ENCODE measurements at regions not wholly inside any gene's neighbourhood (a gene's known extent, or its start where the extent isn't known, plus 50 kb on each side); places are given as distances from the start of the nearest gene placed in this dataset.

DNA sequence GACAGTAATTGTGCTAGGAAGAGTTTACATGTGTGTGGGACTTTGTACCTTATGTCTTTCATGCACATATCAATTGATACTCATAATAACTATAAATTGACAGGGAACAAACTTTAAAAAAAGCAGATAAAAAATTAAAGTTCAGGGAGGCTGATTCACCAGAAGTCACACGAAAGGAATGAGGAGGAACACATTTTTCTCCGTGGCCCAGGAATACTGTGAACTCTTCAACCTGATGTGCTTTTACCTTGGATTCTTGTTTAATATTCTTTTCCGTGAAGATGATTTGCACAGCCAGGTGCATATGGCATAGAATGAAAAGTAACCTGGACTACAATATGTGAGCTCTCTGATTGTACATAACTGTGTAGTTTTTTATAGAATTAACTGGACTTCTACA, 326.3 kb downstream of the CDH7 start (continued):
- TF ChIP-seq, protein P1, sequence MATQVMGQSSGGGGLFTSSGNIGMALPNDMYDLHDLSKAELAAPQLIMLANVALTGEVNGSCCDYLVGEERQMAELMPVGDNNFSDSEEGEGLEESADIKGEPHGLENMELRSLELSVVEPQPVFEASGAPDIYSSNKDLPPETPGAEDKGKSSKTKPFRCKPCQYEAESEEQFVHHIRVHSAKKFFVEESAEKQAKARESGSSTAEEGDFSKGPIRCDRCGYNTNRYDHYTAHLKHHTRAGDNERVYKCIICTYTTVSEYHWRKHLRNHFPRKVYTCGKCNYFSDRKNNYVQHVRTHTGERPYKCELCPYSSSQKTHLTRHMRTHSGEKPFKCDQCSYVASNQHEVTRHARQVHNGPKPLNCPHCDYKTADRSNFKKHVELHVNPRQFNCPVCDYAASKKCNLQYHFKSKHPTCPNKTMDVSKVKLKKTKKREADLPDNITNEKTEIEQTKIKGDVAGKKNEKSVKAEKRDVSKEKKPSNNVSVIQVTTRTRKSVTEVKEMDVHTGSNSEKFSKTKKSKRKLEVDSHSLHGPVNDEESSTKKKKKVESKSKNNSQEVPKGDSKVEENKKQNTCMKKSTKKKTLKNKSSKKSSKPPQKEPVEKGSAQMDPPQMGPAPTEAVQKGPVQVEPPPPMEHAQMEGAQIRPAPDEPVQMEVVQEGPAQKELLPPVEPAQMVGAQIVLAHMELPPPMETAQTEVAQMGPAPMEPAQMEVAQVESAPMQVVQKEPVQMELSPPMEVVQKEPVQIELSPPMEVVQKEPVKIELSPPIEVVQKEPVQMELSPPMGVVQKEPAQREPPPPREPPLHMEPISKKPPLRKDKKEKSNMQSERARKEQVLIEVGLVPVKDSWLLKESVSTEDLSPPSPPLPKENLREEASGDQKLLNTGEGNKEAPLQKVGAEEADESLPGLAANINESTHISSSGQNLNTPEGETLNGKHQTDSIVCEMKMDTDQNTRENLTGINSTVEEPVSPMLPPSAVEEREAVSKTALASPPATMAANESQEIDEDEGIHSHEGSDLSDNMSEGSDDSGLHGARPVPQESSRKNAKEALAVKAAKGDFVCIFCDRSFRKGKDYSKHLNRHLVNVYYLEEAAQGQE (IDR thresholded peaks at IDR 0.05; ENCODE audit: low read depth), result no peak
- TF ChIP-seq CBX3 (IDR thresholded peaks at IDR 0.05; ENCODE audit: low read depth), result no peak
- TF ChIP-seq TCF7L2 (IDR thresholded peaks at IDR 0.05; ENCODE audit: borderline replicate concordance, extremely low read depth, insufficient read depth, insufficient read length), result no peak
- no peak for TF ChIP-seq SP1 (IDR thresholded peaks at IDR 0.05; ENCODE audit: low read depth)
- TF ChIP-seq, protein P2, sequence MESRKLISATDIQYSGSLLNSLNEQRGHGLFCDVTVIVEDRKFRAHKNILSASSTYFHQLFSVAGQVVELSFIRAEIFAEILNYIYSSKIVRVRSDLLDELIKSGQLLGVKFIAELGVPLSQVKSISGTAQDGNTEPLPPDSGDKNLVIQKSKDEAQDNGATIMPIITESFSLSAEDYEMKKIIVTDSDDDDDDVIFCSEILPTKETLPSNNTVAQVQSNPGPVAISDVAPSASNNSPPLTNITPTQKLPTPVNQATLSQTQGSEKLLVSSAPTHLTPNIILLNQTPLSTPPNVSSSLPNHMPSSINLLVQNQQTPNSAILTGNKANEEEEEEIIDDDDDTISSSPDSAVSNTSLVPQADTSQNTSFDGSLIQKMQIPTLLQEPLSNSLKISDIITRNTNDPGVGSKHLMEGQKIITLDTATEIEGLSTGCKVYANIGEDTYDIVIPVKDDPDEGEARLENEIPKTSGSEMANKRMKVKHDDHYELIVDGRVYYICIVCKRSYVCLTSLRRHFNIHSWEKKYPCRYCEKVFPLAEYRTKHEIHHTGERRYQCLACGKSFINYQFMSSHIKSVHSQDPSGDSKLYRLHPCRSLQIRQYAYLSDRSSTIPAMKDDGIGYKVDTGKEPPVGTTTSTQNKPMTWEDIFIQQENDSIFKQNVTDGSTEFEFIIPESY (IDR thresholded peaks at IDR 0.05; ENCODE audit: extremely low read depth, insufficient replicate concordance, low read length), result no peak

DNA sequence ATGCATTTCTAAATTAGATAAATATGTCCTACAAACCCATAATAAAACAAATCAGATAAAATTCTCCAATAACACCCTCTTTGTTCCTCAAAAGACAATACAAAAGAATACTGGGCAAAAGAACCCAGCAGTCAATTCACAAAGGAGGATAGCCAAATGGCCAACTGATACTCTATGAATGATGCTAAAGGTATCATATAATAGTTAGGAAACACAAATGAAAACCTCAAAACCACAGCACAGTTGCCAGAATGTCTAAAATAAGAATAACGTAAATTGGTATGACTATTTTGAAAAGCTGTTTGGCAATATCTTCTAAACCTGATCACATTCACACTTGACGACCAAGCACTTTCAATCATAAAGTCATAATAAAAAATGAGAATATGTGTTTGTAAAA, 315.4 kb downstream of the CDH7 start:
- Histone ChIP-seq H3K4me3 (replicated peaks in 1 of 2; ENCODE audit: low read depth in 1 of 2, low read length in 2 of 2) (no peak overlapping the region), H2AFZ (ENCODE audit: low read depth, low read length, poor library complexity, severe bottlenecking) (no peak overlapping the region), H3K9me3 (ENCODE audit: control insufficient read depth in 1 of 2, insufficient read depth in 1 of 2, low read depth in 1 of 2, low read length in 2 of 2) (peaks cover 7 to 31% of the 10 kb centered on the region in 2 experiments; a peak in 3 of 4 replicates), H3K27ac (ENCODE audit: low read depth, low read length) (no peak overlapping the region), H3K4me2 (ENCODE audit: low read length) (no peak overlapping the region), H3K79me2 (ENCODE audit: insufficient read depth, low read length) (no peaks in the 10 kb centered on the region), H4K20me1 (ENCODE audit: insufficient read depth) (no peaks in the 10 kb centered on the region), H3K9me2 (ENCODE audit: insufficient read depth) (no peaks in the 10 kb centered on the region), H3K27me3 (ENCODE audit: insufficient read depth, low read length) (no peaks in the 10 kb centered on the region), H3K9ac (ENCODE audit: low read length) (no peak overlapping the region), H3K36me3 (ENCODE audit: control insufficient read depth in 1 of 2, insufficient read depth in 2 of 2, low read length in 2 of 2) (no peaks in the 10 kb centered on the region), H3K4me1 (ENCODE audit: control insufficient read depth in 1 of 2, insufficient read depth in 2 of 2, low read length in 2 of 2) (no peaks in the 10 kb centered on the region)
- intact Hi-C loops (cut with micrococcal nuclease), result no loop called here
- ATAC-seq (no peak), DNase-seq (ENCODE audit: low read depth, low spot score) (no peak)
- no TSS peak for BruUV-seq (replicated peaks)
- ChIA-PET POLR2A (no interaction called here), CTCF (no interaction called here), RAD21 (ENCODE audit: low non-redundant PET in 1 of 2, low total read pairs in 2 of 2, uncharacterized antibody in 2 of 2, unreplicated experiment in 2 of 2) (no interaction called here)
- no peak for TF ChIP-seq EGR1 (IDR thresholded peaks at IDR 0.05; ENCODE audit: low read depth)
- no peak for TF ChIP-seq SRF (IDR thresholded peaks at IDR 0.05; ENCODE audit: low read depth)
- TF ChIP-seq SIN3A (IDR thresholded peaks at IDR 0.05; ENCODE audit: low read depth), result no peak
- TF ChIP-seq RAD21 (IDR thresholded peaks at IDR 0.05; ENCODE audit: low read depth), result no peak
- no peak for TF ChIP-seq SP1 (IDR thresholded peaks at IDR 0.05; ENCODE audit: low read depth)
- TF ChIP-seq, protein P3, sequence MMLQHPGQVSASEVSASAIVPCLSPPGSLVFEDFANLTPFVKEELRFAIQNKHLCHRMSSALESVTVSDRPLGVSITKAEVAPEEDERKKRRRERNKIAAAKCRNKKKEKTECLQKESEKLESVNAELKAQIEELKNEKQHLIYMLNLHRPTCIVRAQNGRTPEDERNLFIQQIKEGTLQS (IDR thresholded peaks at IDR 0.05), result no peak
- TF ChIP-seq, protein P2 (IDR thresholded peaks at IDR 0.05; ENCODE audit: extremely low read depth, insufficient replicate concordance, low read length), result no peak
- TF ChIP-seq YY1 (IDR thresholded peaks at IDR 0.05; ENCODE audit: extremely low read depth, insufficient replicate concordance, low read depth, low read length), result no peak
- no peak for TF ChIP-seq CBX3 (IDR thresholded peaks at IDR 0.05; ENCODE audit: low read depth)
- TF ChIP-seq ZFX (IDR thresholded peaks at IDR 0.05), result no peak
- TF ChIP-seq TCF7L2 (IDR thresholded peaks at IDR 0.05; ENCODE audit: borderline replicate concordance, extremely low read depth, insufficient read depth, insufficient read length), result no peak
- no peak for TF ChIP-seq CEBPB (IDR thresholded peaks at IDR 0.05; ENCODE audit: low read depth)

Measured in HCT116 (cell line).